ENCODE measurements at regions not wholly inside any gene's neighbourhood (a gene's known extent, or its start where the extent isn't known, plus 50 kb on each side); places are given as distances from the start of the nearest gene placed in this dataset.

- no peak for TF ChIP-seq CTCF (conservative IDR thresholded peaks at IDR 0.05 in 1 of 2, IDR thresholded peaks at IDR 0.05 in 1 of 2; ENCODE audit: extremely low read depth in 1 of 2, insufficient read depth in 1 of 2, low read depth in 1 of 2, low read length in 2 of 2)
- no peak for TF ChIP-seq EZH2 (IDR thresholded peaks at IDR 0.05; ENCODE audit: borderline replicate concordance, low read length)
Measured at GRCh38 chr11:81874635-81875034, 859.0 kb downstream of the FAM181B start.

Measured in mammary epithelial cell (primary cell).